Skeletal muscle cell (primary cell): ENCODE measurements at regions not wholly inside any gene's neighbourhood (a gene's known extent, or its start where the extent isn't known, plus 50 kb on each side); places are given as distances from the start of the nearest gene placed in this dataset.
"Not testable (repeated sequence)": the region's sequence is repeated elsewhere in the genome, so short reads cannot be mapped to it uniquely, and the experiment has no call there.

ENCODE experiments used
- DNase-seq: peaks from one replicate; pipeline ENCODE4 v3.0.0-alpha.2; 2010; ENCODE audit warnings: low read depth
- H3K4me3 ChIP-seq: 2 replicates; pipeline ENCODE4 v1.5.1; 2011; ENCODE audit warnings: low read depth, mild to moderate bottlenecking, control low read depth, low read length, moderate library complexity

DNA sequence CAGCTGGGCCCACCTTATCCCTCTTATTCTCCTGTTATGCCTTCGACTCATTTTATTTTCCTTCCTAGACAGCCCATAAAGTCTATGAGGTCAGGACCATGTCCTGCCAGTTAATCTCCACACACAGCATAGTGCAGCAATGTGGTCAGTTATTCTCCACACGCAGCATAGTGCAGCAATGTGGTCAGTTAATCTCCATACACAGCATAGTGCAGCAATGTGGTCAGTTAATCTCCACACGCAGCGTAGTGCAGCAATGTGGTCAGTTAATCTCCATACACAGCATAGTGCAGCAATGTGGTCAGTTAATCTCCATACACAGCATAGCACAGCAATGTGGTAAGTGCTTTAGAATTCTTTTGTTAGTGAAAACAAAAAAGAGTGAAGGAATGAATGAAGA is 77.8 kb downstream of the TEX36 start:
- H3K4me3 ChIP-seq, result no peak overlapping the region
- DNase-seq, result no peak

GRCh38 chr10:125602825-125603224 is 80.1 kb downstream of the TEX36 start:
- no peak for DNase-seq

GRCh38 chr10:125599194-125599593 is 83.8 kb downstream of the TEX36 start:
- no peak overlapping the region for H3K4me3 ChIP-seq
- no peak for DNase-seq

More at GRCh38 chr10:125602825-125603224, 80.1 kb downstream of the TEX36 start:
- H3K4me3 ChIP-seq, result no peak overlapping the region

GRCh38 chr10:125595911-125596310 is 87.1 kb downstream of the TEX36 start:
- DNase-seq, result no peak
- H3K4me3 ChIP-seq, result no peak overlapping the region

GRCh38 chr10:125593644-125594043 is 89.3 kb downstream of the TEX36 start:
- no peak overlapping the region for H3K4me3 ChIP-seq
- no peak for DNase-seq

DNA sequence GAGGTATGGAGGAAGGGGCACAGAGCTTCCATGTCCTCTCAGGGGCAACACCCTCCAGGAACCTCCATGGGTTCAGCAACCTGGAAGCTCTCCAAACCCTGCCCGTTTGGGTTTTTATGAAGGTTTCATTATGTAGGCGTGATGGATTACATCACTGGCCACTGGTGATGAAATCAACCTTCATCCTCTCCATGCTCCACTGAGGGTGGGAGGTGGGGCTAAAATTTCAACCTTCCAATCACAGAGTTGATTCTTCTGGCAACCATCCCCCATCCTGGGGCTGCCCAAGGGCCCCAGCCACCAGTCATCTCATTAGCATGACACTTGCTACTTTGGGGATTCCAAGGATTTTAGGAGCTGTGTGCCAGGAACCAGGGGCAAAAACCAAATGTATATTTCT is 90.1 kb downstream of the TEX36 start:
- DNase-seq, result no peak

GRCh38 chr10:125591886-125592285 is 91.1 kb downstream of the TEX36 start:
- DNase-seq, result no peak
- H3K4me3 ChIP-seq, result no peak overlapping the region

More for the DNA sequence above, 90.1 kb downstream of the TEX36 start:
- no peak overlapping the region for H3K4me3 ChIP-seq

GRCh38 chr10:125588738-125589137 is 94.2 kb downstream of the TEX36 start:
- H3K4me3 ChIP-seq, DNase-seq: not testable (repeated sequence)

GRCh38 chr10:125584954-125585353 is 98.0 kb downstream of the TEX36 start:
- DNase-seq, result no peak
- no peak overlapping the region for H3K4me3 ChIP-seq

GRCh38 chr10:125578658-125579315 is 104.2 kb downstream of the TEX36 start:
- DNase-seq, result no peak
- no peak overlapping the region for H3K4me3 ChIP-seq

DNA sequence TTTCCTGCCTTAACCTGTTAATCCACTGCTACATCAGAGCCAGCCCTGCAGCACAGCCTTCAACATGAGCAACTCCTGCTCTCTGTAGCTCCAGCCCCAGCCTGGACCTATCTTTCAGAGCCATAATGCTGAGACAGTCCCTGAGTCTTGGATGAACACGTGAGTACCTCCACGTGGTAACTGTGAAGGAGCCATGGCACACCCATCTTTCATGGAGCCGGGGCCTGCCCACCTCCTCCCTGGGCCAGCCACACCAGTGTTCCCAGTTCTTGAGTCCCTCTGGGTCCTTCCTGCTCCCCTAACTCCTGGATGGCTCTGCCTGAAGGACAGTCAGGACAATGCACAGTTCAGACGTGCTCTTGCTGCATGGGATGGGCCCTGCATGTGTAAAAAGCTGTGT is 107.1 kb downstream of the TEX36 start:
- H3K4me3 ChIP-seq, result no peak overlapping the region
- no peak for DNase-seq

DNA sequence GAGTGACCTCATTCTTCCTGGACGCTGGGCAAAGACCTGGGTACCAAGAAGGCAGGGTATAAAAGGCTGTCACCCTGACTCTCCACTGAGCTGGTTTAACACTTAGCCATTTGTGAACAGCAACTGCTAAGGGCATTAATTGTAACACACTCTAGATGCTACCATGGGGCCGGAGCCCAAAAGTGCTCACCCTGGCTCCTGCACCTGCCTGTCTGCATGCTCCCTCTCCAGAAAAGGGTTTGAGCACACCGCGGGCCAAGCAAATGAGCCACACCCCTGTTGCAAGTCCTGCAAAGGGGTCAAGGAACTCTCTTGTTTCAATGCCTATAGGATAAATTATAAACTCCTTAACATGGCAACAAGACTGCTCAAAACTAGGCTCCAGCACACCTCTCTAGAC is 114.8 kb downstream of the TEX36 start:
- no peak for DNase-seq
- H3K4me3 ChIP-seq, result no peak overlapping the region

GRCh38 chr10:125567529-125567928 is 115.4 kb downstream of the TEX36 start:
- no peak for DNase-seq
- no peak overlapping the region for H3K4me3 ChIP-seq

- no peak overlapping the region for H3K4me3 ChIP-seq
- no peak for DNase-seq
These were observed 117.9 kb downstream of the TEX36 start for GRCh38 chr10:125565046-125565445.

GRCh38 chr10:125564570-125564969 is 118.4 kb downstream of the TEX36 start:
- no peak for DNase-seq
- no peak overlapping the region for H3K4me3 ChIP-seq

DNA sequence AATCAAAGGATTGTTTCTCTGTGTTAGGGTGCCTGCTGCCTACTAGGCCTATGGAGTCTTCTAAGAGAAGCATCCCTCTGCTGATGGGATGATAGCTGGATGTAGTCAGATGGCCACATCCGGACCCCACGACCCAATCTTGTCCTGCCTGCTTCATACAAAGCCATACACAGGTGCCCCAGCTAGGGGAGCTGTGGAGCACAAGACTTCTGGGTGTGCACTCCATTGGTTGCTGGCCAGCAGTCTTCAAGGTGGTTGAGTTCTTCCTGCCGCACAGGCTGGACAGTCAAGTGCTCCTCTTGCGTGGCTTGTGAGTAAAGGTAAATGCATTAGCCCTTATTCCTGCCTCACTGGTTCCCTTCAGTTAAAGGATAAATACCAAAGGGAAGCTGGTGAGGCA is 120.2 kb downstream of the TEX36 start:
- DNase-seq, result no peak
- H3K4me3 ChIP-seq, result no peak overlapping the region

- DNase-seq, result no peak
- H3K4me3 ChIP-seq, result no peak overlapping the region
These were observed 122.0 kb downstream of the TEX36 start for GRCh38 chr10:125560947-125561346.

DNA sequence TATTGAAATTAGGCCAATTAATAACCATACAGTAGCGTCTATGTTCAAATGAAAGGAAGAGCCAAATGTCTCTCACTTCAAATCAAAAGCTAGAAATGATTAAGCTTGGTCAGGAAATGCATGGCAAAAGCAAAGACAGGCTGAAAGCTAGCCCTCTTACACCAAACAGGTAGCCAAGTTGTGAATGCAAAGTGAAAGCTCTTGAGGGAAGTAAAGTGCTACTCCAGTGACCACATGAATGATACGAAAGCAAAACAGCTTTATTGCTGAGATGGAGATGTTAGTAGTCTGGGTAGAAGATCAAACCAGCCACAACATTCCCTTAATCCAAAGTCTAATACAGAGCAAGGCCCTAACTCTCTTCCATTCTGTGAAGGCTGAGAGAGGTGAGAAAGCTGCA is 123.8 kb downstream of the TEX36 start:
- H3K4me3 ChIP-seq, result no peak overlapping the region
- DNase-seq, result no peak

GRCh38 chr10:125557801-125558505 is 125.0 kb downstream of the TEX36 start:
- H3K4me3 ChIP-seq, result no peak overlapping the region
- DNase-seq, result no peak

DNA sequence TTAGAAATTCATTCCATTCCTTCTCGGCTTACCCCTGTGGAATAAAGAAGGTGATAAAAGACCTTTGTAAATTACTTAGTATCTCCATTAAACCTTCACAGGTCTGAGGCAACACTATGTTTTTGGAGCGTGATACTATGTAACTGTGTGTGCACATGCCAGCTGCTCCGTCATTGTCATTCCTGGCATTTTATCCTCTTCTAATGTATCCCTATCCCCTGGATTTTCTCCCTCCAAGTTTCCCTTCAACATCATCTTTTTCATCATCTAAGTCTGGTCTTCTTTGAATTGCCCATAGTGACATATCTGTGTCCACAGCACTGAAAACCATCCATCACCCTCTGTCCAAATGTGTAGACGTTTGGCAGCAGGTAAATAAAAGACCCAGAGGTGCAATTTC is 125.7 kb downstream of the TEX36 start:
- H3K4me3 ChIP-seq, result no peak overlapping the region
- no peak for DNase-seq

GRCh38 chr10:125556882-125557281 is 126.1 kb downstream of the TEX36 start:
- no peak overlapping the region for H3K4me3 ChIP-seq
- DNase-seq, result no peak
